DOHH2 (cell line): ENCODE measurements at regions not wholly inside any gene's neighbourhood (a gene's known extent, or its start where the extent isn't known, plus 50 kb on each side); places are given as distances from the start of the nearest gene placed in this dataset.

Source experiments
- EZH2phosphoT487 ChIP-seq: fragments of 200-600 bp; sonication (generic); IDR thresholded peaks from 2 replicates; pipeline ENCODE4 v1.6.1; 2017; ENCODE audit warnings: borderline replicate concordance, mild to moderate bottlenecking, antibody characterized with exemption, low read length, moderate library complexity, mixed read lengths
- TF ChIP-seq, protein P1 (sequence below): fragments of 200-600 bp; sonication (generic); IDR thresholded peaks from one replicate; pipeline ENCODE4 v1.5.1; 2014; ENCODE audit warnings: antibody characterized with exemption, mild to moderate bottlenecking, low read depth, low read length; ENCODE audit not compliant: poor library complexity, severe bottlenecking

DNA sequence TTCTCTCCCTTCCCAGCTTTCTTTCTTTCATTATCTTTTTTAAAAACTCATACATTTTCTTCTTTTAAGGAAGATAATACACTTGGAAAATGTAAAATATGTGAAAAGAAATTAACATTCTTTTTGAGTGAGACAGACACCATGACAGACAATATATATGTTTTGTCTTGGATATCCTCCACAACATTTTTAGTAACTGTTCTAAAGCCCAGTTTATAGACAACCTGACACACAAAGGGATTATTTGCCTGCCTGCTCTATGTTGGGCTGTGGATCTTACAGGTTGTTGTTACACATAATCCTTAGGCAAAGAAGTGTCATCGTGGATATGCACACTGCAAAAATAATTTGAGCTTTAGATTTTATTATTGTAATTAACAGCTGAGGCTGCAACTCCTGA is 301.4 kb upstream of the PDGFD start:
- TF ChIP-seq, protein P1, sequence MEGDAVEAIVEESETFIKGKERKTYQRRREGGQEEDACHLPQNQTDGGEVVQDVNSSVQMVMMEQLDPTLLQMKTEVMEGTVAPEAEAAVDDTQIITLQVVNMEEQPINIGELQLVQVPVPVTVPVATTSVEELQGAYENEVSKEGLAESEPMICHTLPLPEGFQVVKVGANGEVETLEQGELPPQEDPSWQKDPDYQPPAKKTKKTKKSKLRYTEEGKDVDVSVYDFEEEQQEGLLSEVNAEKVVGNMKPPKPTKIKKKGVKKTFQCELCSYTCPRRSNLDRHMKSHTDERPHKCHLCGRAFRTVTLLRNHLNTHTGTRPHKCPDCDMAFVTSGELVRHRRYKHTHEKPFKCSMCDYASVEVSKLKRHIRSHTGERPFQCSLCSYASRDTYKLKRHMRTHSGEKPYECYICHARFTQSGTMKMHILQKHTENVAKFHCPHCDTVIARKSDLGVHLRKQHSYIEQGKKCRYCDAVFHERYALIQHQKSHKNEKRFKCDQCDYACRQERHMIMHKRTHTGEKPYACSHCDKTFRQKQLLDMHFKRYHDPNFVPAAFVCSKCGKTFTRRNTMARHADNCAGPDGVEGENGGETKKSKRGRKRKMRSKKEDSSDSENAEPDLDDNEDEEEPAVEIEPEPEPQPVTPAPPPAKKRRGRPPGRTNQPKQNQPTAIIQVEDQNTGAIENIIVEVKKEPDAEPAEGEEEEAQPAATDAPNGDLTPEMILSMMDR, result no peak
- TF ChIP-seq EZH2phosphoT487, result no peak
